ENCODE measurements at regions not wholly inside any gene's neighbourhood (a gene's known extent, or its start where the extent isn't known, plus 50 kb on each side); places are given as distances from the start of the nearest gene placed in this dataset.

GRCh38 chr12:44441155-44441554 is 435.0 kb downstream of the NELL2 start:
- Histone ChIP-seq H4K20me1 (replicated peaks in 1 of 2; ENCODE audit: control insufficient read depth in 1 of 2, insufficient read depth in 2 of 2, low read length in 2 of 2) (no peaks in the 10 kb centered on the region), H3K36me3 (ENCODE audit: control insufficient read depth in 2 of 4, insufficient read depth in 4 of 4, low read length in 3 of 4) (no peaks in the 10 kb centered on the region), H2BK20ac (ENCODE audit: low read length) (no peak overlapping the region), H2AFZ (ENCODE audit: low read length) (no peak overlapping the region), H3K9ac (replicated peaks in 1 of 4; ENCODE audit: extremely low read depth in 1 of 4, low read depth in 3 of 4, low read length in 3 of 4) (no peak overlapping the region), H3K27ac (ENCODE audit: low read depth, low read length) (no peak overlapping the region), H4K5ac (ENCODE audit: insufficient read length, low read depth, low read length) (no peak overlapping the region), H3K23me2 (ENCODE audit: low read depth, low read length) (no peaks in the 10 kb centered on the region), H3K27me3 (replicated peaks in 1 of 4; ENCODE audit: control insufficient read depth in 3 of 4, extremely low read depth in 1 of 4, insufficient read depth in 3 of 4, low read length in 3 of 4) (no peaks in the 10 kb centered on the region), H3K4ac (replicated peaks; ENCODE audit: insufficient read length, low read depth, low read length) (no peak overlapping the region), H2BK5ac (ENCODE audit: low read depth, low read length) (no peak overlapping the region), H3K14ac (ENCODE audit: insufficient read length) (no peak overlapping the region), H2AK5ac (ENCODE audit: low read depth, low read length) (no peak overlapping the region), H3K56ac (replicated peaks; ENCODE audit: insufficient read length, low read depth, low read length) (no peak overlapping the region), H3K23ac (ENCODE audit: insufficient read length) (no peak overlapping the region), H4K91ac (replicated peaks; ENCODE audit: insufficient read length, low read length) (no peak overlapping the region), H3K79me1 (ENCODE audit: low read depth, low read length) (no peaks in the 10 kb centered on the region), H3K4me2 (ENCODE audit: insufficient read depth in 1 of 2, low read depth in 2 of 2, low read length in 2 of 2) (no peak overlapping the region), H3K4me1 (replicated peaks in 1 of 4; ENCODE audit: control insufficient read depth in 3 of 4, insufficient read depth in 4 of 4, low read length in 3 of 4) (no peaks in the 10 kb centered on the region), H3K4me3 (ENCODE audit: extremely low read depth in 1 of 4, insufficient read depth in 2 of 4, low read depth in 3 of 4, low read length in 4 of 4) (no peak overlapping the region), H2BK15ac (ENCODE audit: low read length) (no peak overlapping the region), H3K9me3 (ENCODE audit: insufficient read depth in 2 of 2, low read depth in 1 of 2, low read length in 1 of 2) (no peaks in the 10 kb centered on the region), H3K18ac (ENCODE audit: extremely low read depth, low read length) (no peak overlapping the region), H3K79me2 (ENCODE audit: control insufficient read depth in 1 of 2, insufficient read depth in 2 of 2, low read length in 2 of 2) (no peaks in the 10 kb centered on the region), H4K8ac (ENCODE audit: extremely low read depth, insufficient read depth, low read length) (no peak overlapping the region), H2BK12ac (ENCODE audit: low read depth, low read length) (no peak overlapping the region), H2BK120ac (replicated peaks; ENCODE audit: low read depth, low read length) (no peak overlapping the region)
- CTCF ChIA-PET (ENCODE audit: partially characterized antibody): no interaction called here
- DNase-seq (ENCODE audit: low read depth in 1 of 2, low spot score in 2 of 2): no peak
- FAIRE-seq: no peak
- POLR2A ChIA-PET (ENCODE audit: partially characterized antibody): no interaction called here
- WGBS, 2 experiments (ENCODE audit: extremely low coverage in 1 of 2, insufficient coverage in 1 of 2, insufficient read length in 1 of 2, insufficient replicate concordance in 2 of 2, low coverage in 1 of 2, low lambda C conversion rate in 2 of 2, missing lambda C conversion rate in 1 of 2): 84% methylated on average over 1 of the region's 1 CpG; no CpG with 5 or more reads in 1 of the 2 experiments
- TF ChIP-seq NRF1 (IDR thresholded peaks at IDR 0.05; ENCODE audit: low read depth, low read length): no peak
- no peak for TF ChIP-seq SUZ12 (IDR thresholded peaks at IDR 0.05; ENCODE audit: low read length)
- TF ChIP-seq YY1 (IDR thresholded peaks at IDR 0.05; ENCODE audit: low read depth, low read length): no peak
- no peak for TF ChIP-seq CTCF (IDR thresholded peaks at IDR 0.05; ENCODE audit: control extremely low read depth in 1 of 3, insufficient read depth in 1 of 3, low read depth in 1 of 3, low read length in 3 of 3)
- TF ChIP-seq RFX5 (IDR thresholded peaks at IDR 0.05; ENCODE audit: borderline replicate concordance, low read depth, low read length): no peak
- TF ChIP-seq GABPA (IDR thresholded peaks at IDR 0.05; ENCODE audit: borderline replicate concordance, insufficient read depth, low read length): no peak
- TF ChIP-seq ATF3 (IDR thresholded peaks at IDR 0.05; ENCODE audit: insufficient read depth, low read depth, low read length): no peak
- TF ChIP-seq POU5F1 (IDR thresholded peaks at IDR 0.05; ENCODE audit: low read depth, low read length): no peak

Measured in H1 (cell line).